HepG2 (cell line): ENCODE measurements at regions not wholly inside any gene's neighbourhood (a gene's known extent, or its start where the extent isn't known, plus 50 kb on each side); places are given as distances from the start of the nearest gene placed in this dataset.

Source experiments
- GABPB1 ChIP-seq: IDR thresholded peaks from 2 replicates; pipeline ENCODE4 v1.6.1; 2016; ENCODE audit warnings: mild to moderate bottlenecking, missing genetic modification reagents, moderate library complexity, missing compliant biosample characterization
- PAXIP1 ChIP-seq: sonication (generic); formaldehyde crosslinking; conservative IDR thresholded peaks from 2 replicates; pipeline ENCODE4 v1.4.0; 2020; ENCODE audit warnings: mild to moderate bottlenecking, missing genetic modification reagents, moderate library complexity
- TAF1 ChIP-seq: sonication (generic); formaldehyde crosslinking; IDR thresholded peaks from 2 replicates; pipeline ENCODE4 v1.4.0; 2020; ENCODE audit warnings: missing genetic modification reagents

GRCh38 chr11:71109186-71109585 is 143.2 kb downstream of the SHANK2 start:
- TF ChIP-seq GABPB1 (no peak), PAXIP1 (CRISPR knock-in tag) (no peak), TAF1 (CRISPR knock-in tag) (no peak)
